Stimulated activated CD4-positive, alpha-beta T cell treated with anti-CD3 and anti-CD28 coated beads, Interleukin-2, amount 100 ng/mL, for 4 hours (primary cell): ENCODE measurements at regions not wholly inside any gene's neighbourhood (a gene's known extent, or its start where the extent isn't known, plus 50 kb on each side); places are given as distances from the start of the nearest gene placed in this dataset.

Source experiments
- DNase-seq: peaks from one replicate; pipeline ENCODE4 v3.0.0-alpha.2; 2020; ENCODE audit warnings: low read depth

DNA sequence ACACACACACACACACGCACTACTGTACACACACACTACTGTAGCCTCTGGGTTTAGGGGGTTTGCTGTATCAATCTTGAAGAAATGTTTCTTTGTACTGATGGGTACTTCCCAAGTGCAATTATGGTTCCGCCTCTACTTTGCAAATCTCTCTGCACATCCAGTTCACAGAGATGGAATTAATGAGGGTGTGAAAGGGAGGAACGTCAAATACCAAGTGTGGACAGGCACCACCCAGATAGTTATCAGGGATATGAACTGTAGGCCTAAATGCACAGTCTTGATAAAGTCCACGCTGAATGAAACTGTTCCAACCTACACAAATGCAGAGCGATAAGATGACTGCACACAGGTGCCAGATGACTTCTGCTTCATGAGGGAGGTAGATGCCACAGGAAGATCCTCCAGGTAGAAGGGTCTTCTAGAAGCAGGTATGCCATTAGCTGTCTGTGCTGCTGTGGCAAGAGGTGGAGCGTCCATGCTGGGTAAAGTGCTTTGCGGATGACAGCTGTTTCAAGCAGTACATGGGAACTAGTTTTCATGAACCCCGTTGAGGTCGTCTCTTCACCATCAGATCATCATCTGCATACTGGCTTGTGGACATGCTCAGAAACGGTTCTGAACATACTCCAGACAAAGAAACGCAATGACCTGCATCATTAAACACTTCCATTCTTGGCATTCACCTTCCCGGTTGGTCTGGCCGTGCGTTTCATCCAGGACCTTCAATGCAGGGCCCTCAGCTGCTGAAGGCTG lies 314.3 kb upstream of the RTL1 start:
- DNase-seq, result no peak

DNA sequence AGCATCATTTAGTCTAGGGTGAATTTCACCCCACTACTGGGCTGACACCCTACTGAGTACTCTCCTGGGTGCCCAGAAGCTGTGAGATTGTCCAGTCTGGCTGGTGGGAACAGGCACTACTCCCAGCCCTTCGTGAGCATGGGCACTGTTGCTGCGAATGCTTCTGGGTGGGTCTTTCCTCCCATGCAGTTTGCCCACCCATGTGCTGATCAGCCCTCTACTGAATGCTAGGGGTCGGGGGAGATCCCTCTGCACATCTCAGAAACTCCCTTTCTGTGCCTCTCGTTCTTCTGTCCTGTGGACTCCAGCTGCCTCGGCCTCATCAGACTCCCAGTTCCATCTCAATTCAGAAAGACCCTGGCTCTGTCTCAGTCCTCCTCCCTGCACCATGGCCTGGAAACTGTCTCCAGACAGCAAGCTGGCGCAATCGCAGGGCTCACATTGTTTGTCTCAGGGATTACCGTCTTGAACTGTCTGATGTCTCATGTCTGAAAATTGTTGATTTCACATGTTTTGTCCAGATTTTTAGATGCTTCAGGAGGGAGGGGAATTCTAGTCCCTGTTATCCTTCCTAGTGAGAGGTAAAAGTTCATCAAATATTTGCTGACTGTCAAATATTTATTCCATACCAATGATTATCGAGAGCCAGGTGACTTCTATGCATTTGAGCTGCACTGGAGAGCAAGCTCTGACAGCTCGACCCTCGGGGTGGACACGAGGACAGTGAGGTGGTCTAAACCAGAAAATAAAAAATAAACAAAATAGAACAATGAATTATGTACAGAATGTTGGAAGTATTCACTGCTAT lies 316.6 kb upstream of the RTL1 start:
- no peak for DNase-seq

DNA sequence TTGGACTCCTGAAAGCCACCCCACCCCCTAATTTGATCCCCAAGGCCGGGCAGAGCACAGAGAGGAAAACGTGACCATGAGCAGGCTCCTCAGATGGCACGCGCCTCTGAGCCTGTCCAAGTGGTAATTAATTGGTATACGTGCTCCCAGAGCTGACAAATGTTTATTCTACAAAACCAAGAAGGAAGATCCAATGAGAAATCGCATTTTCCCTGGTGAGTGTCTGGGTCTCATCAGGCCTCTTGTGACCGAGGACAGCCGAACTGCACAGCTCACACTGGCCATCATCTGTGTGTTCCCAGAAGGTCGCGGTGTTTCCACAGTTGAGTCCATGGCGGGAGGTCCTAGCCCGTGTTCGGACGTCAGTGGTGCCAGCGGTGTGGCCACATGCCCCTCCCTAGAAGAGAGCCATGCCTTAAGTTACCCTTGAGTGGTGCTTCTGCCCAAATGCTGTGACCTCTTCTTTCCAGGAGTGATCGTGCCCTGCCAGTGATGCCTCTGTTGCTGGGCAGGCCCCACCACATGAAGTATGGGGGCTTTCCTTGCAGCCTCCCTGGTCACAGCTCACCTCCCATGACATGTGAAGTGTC lies 317.5 kb upstream of the RTL1 start:
- no peak for DNase-seq

DNA sequence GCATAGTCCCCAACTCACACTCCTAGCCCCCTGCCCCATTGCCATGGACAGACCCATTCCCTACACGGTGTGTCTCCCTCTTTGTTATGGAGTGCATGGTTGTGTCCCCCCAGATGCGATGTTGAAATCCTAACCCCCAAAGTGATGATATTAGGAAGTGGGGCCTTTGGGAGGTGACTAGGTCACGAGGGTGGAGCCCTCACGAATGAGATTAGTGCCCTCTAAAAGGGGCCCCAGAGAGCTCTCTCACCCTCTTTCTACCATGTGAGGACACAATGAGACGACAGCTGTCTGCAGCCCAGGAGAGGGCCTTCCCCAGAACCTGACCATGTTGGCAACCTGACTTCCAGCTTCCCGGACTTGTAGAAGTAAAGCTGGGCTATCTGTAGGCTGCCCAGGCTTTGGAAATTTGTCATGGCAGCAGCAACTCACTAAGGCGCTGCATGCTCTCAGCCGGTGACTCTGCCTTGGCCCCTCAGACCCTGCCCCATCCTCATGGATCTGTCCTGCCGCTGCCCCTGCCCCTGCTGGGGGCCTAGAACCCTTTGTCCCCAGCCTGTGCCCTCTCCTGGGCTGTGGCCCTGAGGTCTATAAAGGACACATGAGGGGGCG lies 318.1 kb upstream of the RTL1 start:
- DNase-seq, result no peak

DNA sequence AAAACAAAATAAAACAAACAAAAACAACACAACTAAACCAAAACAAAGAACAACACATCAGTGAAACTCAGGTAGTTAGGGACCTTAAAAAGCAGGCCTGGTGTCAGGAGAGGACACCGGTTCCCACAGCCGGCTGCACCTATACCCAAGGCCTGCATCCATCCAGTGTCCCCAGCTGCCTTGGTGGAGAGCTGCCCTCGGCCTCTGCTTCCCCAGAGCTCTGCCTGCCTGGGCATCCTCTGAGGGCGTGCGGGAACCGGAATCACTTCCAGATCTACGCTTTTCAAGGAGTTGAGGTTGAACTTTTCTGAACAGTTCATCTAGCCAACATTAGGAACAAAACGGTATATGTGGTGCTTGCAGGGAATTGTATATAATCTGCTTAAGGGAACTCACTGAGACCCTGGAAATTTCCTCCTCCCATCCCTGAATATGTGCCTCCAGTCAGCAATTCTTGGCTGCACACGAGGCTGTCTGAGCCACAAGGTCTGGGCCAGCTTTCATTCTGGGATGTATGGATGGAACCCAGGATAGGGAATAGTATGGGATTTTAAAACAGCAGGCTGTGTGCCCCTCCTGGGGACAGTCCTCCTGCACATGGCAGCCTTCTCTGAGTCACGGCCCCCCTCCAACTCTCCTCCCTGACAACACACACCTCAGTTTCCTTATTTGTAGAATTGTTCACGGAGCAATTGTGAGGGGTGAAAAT lies 319.0 kb upstream of the RTL1 start:
- DNase-seq, result no peak

DNA sequence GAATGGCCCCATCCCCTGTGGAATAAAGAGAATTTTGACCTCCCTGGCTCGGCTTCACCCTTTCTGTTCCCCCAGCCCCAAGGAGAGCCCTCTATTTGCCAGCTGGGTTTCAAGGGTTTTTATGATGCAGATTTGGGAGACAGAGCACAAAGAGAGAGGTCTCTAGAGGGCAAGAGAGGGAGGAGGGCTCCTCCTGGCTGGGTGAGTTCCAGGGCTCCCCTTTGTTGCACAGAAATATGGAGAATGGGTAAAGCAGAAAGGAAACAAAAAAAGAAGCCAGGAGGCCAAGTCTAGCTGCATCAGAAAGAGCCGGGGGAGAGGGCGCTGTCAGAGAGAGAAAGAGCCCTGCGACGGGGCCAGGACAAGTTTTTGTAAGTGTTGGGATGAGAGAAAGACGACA lies 319.6 kb upstream of the RTL1 start:
- DNase-seq, result no peak

DNA sequence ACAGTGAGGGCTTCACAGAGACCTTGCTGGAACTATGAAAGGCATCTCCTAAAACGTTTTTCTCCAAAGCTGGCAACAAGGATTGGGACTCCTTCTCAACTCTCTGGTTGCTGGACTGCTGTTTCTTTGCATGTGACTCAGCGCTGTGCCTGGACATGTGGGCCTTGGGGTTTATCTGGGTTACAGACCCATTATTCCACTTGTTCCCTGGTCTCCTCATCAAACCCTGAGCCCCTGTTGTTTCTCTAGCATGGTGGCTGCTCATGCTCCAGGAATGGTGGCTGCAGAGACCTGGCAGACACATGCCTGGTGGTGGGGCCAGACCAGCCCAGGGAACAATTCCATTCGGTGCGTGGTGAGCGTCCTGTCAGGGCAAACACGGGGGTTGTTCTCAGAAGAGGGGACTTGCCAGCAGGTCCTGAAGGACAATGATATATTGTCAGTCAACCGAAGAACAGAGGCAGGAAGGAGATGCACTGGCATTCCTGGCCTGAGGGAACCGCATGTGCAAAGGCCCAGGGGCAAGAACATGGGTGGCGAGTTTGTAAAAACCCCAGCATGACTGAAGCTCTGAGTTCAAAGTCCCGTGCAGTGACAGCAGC lies 320.1 kb upstream of the RTL1 start:
- no peak for DNase-seq

DNA sequence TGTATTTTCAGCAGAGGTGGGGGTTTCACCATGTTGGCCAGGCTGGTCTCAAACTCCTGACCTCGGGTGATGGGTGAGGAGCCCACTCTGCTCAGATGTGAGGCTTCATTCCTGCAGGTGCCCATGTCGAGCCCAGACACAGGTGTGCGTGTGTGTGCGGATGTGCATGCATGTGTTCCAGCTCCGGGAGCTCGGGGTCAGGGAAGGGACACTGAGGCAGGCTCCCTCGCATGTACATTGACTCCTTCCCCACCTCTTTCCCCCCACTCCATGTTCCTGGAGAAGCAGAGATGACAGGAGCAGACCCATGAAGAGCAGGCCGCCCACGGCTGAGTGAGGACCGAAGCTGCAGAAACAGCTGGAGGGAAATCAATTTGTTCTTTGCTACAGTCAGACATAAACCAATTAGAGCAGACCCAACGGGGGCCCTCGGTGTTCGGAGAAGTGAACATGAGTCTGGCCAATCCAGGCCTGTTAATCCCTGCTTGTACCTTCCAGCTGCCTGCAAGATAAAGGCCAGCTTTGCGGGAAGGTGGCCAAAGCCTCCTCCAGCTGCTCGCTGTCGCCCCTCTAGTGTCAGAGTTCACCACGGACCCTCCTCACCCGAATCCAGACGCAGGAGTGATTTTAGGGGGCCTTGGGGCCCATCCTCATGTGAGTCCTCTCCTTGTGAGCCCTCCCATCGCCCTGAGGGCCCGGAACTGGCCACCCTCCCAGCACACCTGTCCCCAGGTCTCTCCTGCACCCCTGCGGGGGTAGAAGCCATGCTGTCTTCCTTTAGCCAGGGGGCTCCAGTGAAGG lies 321.0 kb upstream of the RTL1 start:
- DNase-seq, result no peak

DNA sequence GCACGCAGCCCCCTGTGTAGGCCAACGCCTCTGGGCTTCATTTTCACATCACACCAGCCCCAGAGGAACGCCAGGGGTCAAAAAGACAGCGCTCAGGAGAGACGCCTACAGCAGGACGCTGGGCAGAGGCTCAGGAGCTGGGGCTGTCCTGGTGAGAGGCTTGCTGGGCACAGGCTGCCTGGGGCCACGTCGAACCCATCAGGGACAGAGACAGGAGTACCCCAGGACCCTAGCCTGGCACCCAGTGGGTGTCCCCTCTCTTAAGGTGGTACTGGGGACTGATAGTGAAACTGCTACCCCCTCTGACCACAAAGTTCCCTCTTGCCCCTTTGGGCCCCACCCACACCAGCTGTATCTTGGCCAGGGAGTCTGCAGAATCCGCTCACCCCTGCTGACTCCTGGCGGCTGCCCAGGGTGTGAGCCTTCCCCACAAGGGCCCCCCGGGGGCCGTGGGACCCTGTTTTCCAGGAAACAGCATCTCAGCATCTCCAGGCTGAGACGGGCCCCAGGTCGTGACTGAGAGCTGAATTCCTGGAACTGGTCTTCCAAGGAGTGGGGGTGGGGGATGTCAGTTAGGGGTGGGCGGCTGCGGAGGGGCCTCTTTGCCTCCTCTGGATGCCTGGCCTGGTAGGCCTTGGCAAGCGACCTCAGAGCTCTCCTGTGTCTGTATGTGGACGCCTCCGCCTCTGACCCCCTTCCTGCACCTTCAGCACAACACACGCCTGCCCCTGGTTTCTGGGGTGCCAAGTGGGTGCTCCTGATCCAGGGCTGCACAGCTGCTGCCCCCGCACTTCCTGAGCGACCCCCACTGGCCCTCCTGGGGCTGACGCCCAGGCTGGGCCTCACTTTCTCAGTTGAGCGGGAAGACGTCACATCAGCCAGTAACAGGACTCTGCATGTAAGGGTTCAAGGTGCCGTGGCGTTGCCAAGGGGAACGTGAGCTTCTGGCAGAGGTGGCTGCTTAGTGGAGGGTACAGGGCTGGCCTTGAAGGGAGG lies 321.9 kb upstream of the RTL1 start:
- DNase-seq, result no peak

DNA sequence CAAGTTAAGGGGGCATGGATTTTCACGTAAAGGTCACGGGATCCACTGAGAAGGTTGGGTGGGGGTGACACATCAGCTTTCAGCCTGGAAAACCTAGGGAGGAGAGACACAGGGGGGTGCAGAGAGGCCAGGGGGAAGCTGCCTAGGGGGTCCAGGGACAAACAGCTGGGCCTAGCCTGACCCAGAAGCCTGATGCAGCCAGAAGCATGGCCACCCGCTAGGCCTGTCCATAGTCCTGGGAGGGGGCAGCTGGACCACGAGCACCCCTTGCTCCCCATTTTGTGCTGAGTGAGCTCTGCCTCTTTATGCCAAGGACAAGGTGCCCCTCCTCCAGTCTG lies 322.7 kb upstream of the RTL1 start:
- no peak for DNase-seq

DNA sequence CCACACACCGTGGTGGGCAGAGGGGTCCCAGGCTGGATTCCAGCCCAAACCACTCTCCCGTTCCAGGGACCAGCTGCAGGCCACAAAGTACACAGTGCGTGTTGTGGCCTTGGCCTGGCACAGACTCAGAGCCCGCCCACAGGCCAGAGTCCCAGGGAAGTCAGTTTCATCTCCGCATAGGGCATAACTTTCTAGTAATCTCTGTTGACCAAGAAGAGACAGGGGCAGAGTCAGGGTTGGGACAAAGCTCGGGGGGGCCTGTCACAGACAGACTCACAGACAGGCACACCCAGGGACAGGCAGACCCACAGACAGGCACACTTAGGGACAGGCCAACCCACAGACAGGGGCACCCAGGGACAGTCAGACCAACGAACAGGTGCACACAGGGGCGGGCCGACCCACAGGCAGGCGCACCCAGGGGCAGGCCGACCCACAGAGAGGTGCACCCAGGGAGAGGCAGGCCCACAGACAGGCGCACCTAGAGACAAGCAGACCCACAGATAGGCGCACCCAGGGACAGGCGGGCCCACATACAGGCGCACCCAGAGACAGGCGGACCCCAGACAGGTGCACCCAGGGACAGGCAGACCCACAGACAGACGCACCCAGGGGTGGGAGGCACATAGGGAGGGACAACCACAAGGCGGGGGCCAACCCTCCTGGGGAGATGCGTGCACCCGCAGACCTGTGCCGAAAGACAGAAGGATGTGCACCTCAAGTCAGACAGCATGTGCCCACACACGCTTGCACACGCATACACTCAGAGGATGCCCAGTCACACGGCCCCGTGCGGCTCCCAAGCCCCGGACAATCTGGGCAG lies 323.3 kb upstream of the RTL1 start:
- DNase-seq, result no peak

DNA sequence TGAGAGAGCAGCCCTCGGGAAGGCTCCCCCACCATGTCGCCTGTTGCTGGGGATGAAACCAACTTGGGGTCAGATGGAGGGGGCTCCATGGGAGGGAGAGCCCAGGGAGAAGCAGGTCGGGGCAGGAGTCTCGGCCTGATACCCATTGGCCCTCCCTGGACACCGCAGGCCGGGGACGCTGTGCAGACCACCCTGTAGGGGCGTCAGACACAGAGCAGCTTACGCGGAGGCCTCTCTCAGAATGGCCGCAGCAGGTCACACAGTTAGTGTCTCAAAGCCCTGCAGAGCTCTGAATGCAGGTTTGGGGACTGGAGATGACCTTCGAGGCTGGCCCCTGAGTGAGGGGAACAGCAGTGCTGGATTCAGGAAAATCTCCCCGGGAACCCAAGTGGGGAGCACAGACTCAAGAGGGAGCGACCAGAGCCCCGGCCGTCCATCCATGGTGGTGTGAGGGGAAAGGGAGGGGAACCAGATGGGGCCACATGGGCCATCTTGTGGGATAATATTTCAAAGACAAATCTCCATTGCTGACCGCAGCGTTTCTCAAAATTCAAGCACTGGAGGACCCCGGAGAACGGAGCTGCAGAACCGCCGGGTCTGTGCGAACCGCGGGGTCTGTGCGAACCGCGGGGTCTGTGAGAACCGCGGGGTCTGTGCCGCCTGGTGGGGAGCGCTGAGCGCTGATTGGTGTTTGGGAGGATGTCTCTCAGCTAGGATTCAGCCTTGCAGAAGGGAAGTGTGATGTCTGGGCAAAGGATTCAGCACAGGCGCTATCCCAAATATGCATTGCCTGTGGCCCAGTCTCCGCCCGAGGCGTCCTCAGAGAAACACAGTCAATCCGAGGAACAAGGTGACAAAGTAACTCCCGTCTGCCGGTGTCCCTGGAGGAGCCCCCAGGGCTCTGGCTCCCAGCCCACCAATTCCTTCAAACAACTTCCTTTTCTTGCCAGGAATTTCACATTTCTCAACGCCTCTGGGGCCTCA lies 324.4 kb upstream of the RTL1 start:
- DNase-seq, result no peak

DNA sequence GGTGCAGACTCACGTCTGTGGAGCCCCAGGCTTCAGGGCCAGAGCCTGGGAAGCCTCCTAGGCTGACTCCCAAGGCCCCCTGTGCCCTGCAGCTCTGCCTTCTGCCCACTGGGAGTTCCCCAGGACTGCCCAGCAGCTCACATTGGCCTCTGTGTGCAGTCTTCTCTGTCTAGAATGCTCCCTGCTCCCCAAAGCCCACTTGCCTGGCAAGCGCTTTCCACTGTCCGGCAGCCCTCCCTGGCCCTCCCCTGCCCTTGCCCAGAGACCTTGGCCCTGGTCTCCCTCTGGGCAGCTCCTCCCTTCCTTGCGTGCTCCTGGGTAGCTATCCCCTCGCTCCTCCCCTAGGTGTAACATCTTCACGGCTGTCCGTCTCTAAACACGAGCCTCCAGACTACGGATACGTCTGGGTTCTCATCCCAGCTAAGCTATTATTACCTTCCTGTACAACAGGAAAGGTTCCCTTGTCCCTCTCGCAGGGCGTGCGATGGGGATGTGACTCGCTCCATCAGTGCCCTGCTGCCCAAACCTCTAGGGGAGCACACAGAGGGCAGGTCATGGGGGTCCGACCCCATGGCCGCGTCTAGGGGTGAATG lies 325.5 kb upstream of the RTL1 start:
- no peak for DNase-seq

DNA sequence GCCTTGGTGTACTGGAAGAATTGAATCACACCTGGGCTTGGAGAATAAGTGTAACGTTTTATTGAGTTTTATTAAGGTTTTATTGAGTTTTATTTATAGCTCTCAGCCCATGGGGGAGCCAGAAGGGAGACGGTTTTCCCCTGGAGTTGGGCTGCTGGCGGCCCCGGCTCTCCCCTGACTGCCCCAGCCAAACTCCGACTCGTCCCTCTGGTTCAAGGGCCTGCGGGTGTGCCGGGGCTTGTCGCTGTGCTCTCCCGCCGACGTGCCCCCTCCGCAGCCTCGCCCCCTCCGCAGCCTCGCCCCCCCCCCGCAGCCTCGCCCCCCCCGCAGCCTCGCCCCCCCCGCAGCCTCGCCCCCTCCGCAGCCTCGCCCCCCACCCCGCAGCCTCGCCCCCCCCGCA lies 326.1 kb upstream of the RTL1 start:
- no peak for DNase-seq

DNA sequence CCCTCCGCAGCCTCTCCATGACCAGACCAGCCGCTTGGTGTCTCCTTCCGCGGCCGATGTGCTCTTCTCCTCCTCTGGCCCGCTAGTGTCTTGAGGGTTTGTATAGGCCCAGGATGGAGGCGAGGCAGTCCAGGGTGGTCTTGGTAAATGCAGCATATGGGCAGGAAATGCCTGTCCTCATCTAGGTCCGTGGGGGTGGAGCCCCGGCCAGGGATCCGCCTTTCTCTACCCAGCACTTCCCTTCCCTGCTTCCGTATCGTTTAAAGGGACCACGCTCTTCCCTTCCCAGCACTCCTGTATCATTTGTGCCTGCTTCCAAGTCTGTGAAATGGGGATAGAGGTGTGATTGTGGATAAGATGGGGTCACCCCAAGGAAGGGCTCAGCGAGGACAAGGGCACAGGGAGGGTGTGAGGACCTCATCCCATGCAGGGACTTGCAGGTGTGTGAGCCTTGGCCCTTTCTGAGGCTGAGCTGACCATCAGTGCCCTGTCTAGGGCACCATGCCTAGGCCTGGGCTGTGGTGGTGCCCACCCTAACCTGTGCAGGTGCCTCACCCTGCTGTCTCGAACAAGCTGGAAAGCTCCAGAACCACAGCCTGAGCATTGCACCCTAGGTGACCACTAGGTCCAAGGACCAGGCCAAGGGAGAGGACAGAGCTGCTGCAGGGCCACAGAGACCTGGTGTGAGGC lies 326.8 kb upstream of the RTL1 start:
- DNase-seq, result no peak

DNA sequence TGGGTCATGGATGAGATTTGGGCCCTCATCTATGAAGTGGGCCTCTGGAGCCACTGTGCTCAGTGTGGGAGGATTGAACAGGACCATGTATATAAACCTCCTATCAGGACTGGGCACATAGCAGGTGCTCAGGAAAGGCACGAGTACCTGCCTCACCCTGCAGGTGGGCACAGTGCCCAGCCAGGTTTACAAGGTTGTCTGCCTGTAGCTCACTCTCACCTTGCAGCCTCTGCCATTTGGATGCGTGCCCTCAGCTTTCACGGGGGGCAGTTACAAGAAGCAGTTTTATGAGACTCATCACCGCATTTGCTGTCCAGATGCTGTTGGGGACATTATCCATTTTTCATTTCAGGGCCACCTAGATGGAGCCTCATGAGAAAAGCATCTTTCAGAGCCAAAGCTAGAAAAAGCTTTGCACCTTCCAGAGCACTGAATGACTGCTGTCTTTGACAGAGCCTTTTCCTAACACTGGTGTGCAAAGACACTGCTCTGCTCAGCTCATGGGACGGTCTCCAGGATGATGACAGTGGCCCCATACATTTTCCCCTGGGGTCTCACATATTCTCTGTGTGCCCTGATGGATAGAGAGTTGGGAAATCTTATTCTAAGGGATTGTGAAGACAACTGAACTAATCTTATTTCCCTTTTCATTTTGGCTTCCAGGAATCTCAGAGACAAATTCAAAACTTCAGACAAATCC lies 327.5 kb upstream of the RTL1 start:
- no peak for DNase-seq
